IMR-90 (cell line): ENCODE measurements at regions not wholly inside any gene's neighbourhood (a gene's known extent, or its start where the extent isn't known, plus 50 kb on each side); places are given as distances from the start of the nearest gene placed in this dataset.

Experiments used
- ATAC-seq: fragments of 200-7000 bp; cut with Tn5 transposase; 2 replicates; pipeline ENCODE4 v1.9.1; 2020; ENCODE audit warnings: low read depth, mild to moderate bottlenecking, moderate library complexity
- BruUV-seq: library from RNA; stranded (reverse); fragments of 400-500 nt; replicated peaks from 2 replicates; lab custom pipeline; 2021; lab: Mats Ljungman, UMichigan
- CTCF ChIA-PET: fragments of 300-600 bp; formaldehyde crosslinking; extraction: SDS; loops from one replicate; lab custom pipeline; 2021; ENCODE audit warnings: antibody characterized with exemption; lab: Yijun Ruan, JAX
- POLR2A ChIA-PET: fragments of 300-600 bp; sonication (Branson Sonifier 250); formaldehyde crosslinking; loops from one replicate; lab custom pipeline; 2022; ENCODE audit warnings: antibody characterized with exemption; ENCODE audit not compliant: unreplicated experiment; lab: Charles Lee
- DNase-seq: peaks from one replicate; pipeline ENCODE4 v3.0.0; 2013
- H2AFZ ChIP-seq: replicated peaks from 2 replicates; pipeline ENCODE3; 2013; ENCODE audit warnings: low read length, mild to moderate bottlenecking; ENCODE audit not compliant: poor library complexity
- H2AK5ac ChIP-seq: 2 replicates; pipeline ENCODE4 v1.6.1; 2013; ENCODE audit warnings: low read depth, low read length, inconsistent platforms
- H2AK9ac ChIP-seq: replicated peaks from 2 replicates; pipeline ENCODE3; 2013; ENCODE audit warnings: mild to moderate bottlenecking, low read depth, low read length, moderate library complexity; ENCODE audit not compliant: poor library complexity
- H2BK120ac ChIP-seq: 2 replicates; pipeline ENCODE4 v1.6.1; 2013; ENCODE audit warnings: low read depth, low read length, inconsistent platforms
- H2BK15ac ChIP-seq: 3 replicates; pipeline ENCODE4 v1.6.1; 2013; ENCODE audit warnings: low read depth, low read length, inconsistent platforms
- H2BK20ac ChIP-seq: 2 replicates; pipeline ENCODE4 v1.6.1; 2013; ENCODE audit warnings: low read depth, mild to moderate bottlenecking, inconsistent platforms, low read length, moderate library complexity
- H2BK5ac ChIP-seq: 2 replicates; pipeline ENCODE4 v1.6.1; 2013; ENCODE audit warnings: mild to moderate bottlenecking, low read depth, low read length, inconsistent platforms; ENCODE audit not compliant: poor library complexity, severe bottlenecking
- H3K14ac ChIP-seq: replicated peaks from 2 replicates; pipeline ENCODE4 v1.6.1; 2013; ENCODE audit warnings: low read depth, low read length, inconsistent platforms
- H3K18ac ChIP-seq: 2 replicates; pipeline ENCODE4 v1.6.1; 2013; ENCODE audit warnings: low read depth, low read length, control low read depth
- H3K23ac ChIP-seq: 2 replicates; pipeline ENCODE4 v1.6.1; 2013; ENCODE audit warnings: low read depth, low read length, inconsistent platforms
- H3K27ac ChIP-seq: 2 replicates; pipeline ENCODE4 v1.5.1; 2013; ENCODE audit warnings: mild to moderate bottlenecking, control low read depth, low read length; ENCODE audit not compliant: insufficient read depth
- H3K27me3 ChIP-seq: 2 replicates; pipeline ENCODE4 v1.6.1; 2013; ENCODE audit warnings: low read length; ENCODE audit not compliant: control insufficient read depth, insufficient read depth
- H3K36me3 ChIP-seq: 2 replicates; pipeline ENCODE4 v1.6.1; 2013; ENCODE audit warnings: low read length, mixed read lengths; ENCODE audit not compliant: control insufficient read depth, insufficient read depth
- H3K4ac ChIP-seq: 2 replicates; pipeline ENCODE4 v1.6.1; 2013; ENCODE audit warnings: low read depth, low read length, inconsistent platforms
- H3K4me1 ChIP-seq: 2 replicates; pipeline ENCODE4 v1.6.1; 2013; ENCODE audit warnings: low read length, mixed read lengths; ENCODE audit not compliant: control insufficient read depth, insufficient read depth
- H3K4me2 ChIP-seq: 2 replicates; pipeline ENCODE4 v1.6.1; 2013; ENCODE audit warnings: low read depth, mild to moderate bottlenecking, control low read depth, low read length, moderate library complexity
- H3K4me3 ChIP-seq: 2 replicates; pipeline ENCODE4 v1.5.1; 2013; ENCODE audit warnings: low read depth, mild to moderate bottlenecking, control low read depth, low read length, moderate library complexity; ENCODE audit not compliant: insufficient read depth
- H3K56ac ChIP-seq: 2 replicates; pipeline ENCODE4 v1.6.1; 2013; ENCODE audit warnings: low read length, inconsistent platforms; ENCODE audit not compliant: insufficient read depth; ENCODE audit errors: extremely low read depth
- H3K79me1 ChIP-seq, 2 experiments: 2 replicates each; pipeline ENCODE4 v1.6.1; 2013; ENCODE audit warnings: low read length in 2 of 2, inconsistent platforms in 1 of 2, low read depth in 1 of 2
- H3K9ac ChIP-seq: 2 replicates; pipeline ENCODE4 v1.6.1; 2013; ENCODE audit warnings: low read depth, low read length, control low read depth
- H3K9me1 ChIP-seq: 2 replicates; pipeline ENCODE4 v1.6.1; 2013; ENCODE audit warnings: low read length, inconsistent platforms; ENCODE audit not compliant: insufficient read depth
- H3K9me3 ChIP-seq: 2 replicates; pipeline ENCODE4 v1.6.1; 2013; ENCODE audit warnings: low read length; ENCODE audit not compliant: control insufficient read depth, insufficient read depth
- H4K20me1 ChIP-seq: 2 replicates; pipeline ENCODE4 v1.6.1; 2013; ENCODE audit warnings: low read length, inconsistent platforms; ENCODE audit not compliant: insufficient read depth
- H4K5ac ChIP-seq: 2 replicates; pipeline ENCODE4 v1.6.1; 2013; ENCODE audit warnings: mild to moderate bottlenecking, low read depth, low read length, control low read depth
- H4K8ac ChIP-seq, 2 experiments: 2 replicates each; pipeline ENCODE4 v1.6.1; 2013; ENCODE audit warnings: low read depth in 2 of 2, low read length in 2 of 2, control low read depth in 1 of 2, inconsistent platforms in 1 of 2
- H4K91ac ChIP-seq: 2 replicates; pipeline ENCODE4 v1.6.1; 2013; ENCODE audit warnings: low read depth, low read length, inconsistent platforms; ENCODE audit not compliant: insufficient read depth
- BHLHE40 ChIP-seq: fragments of 150-350 bp; IDR thresholded peaks from 2 replicates; pipeline ENCODE4 v1.6.1; 2016; ENCODE audit warnings: mild to moderate bottlenecking, low read depth, low read length
- CEBPB ChIP-seq: IDR thresholded peaks from 2 replicates; pipeline ENCODE4 v1.6.1; 2012; ENCODE audit warnings: low read depth, low read length, improper control_type of control experiment
- CHD1 ChIP-seq: IDR thresholded peaks from 2 replicates; pipeline ENCODE4 v1.6.1; 2012; ENCODE audit warnings: low read depth, low read length, improper control_type of control experiment
- MAFK ChIP-seq: IDR thresholded peaks from 2 replicates; pipeline ENCODE4 v1.6.1; 2012; ENCODE audit warnings: low read depth, low read length, improper control_type of control experiment
- MAZ ChIP-seq: IDR thresholded peaks from 2 replicates; pipeline ENCODE4 v1.6.1; 2012; ENCODE audit warnings: low read depth, mild to moderate bottlenecking, low read length, improper control_type of control experiment, moderate library complexity, borderline replicate concordance
- MXI1 ChIP-seq: IDR thresholded peaks from 2 replicates; pipeline ENCODE4 v1.6.1; 2012; ENCODE audit warnings: low read depth, mild to moderate bottlenecking, low read length, moderate library complexity, borderline replicate concordance
- NFE2L2 ChIP-seq: fragments of 150-350 bp; IDR thresholded peaks from 2 replicates; pipeline ENCODE4 v1.6.1; 2016; ENCODE audit warnings: low read depth, mild to moderate bottlenecking, low read length
- POLR2A ChIP-seq: IDR thresholded peaks from 2 replicates; pipeline ENCODE4 v1.6.1; 2012; ENCODE audit warnings: mild to moderate bottlenecking, low read depth, low read length
- RAD21 ChIP-seq: IDR thresholded peaks from 2 replicates; pipeline ENCODE4 v1.6.1; 2012; ENCODE audit warnings: low read length, improper control_type of control experiment
- RCOR1 ChIP-seq: IDR thresholded peaks from 2 replicates; pipeline ENCODE4 v1.6.1; 2012; ENCODE audit warnings: mild to moderate bottlenecking, low read length, improper control_type of control experiment; ENCODE audit not compliant: insufficient replicate concordance
- RFX5 ChIP-seq: IDR thresholded peaks from 2 replicates; pipeline ENCODE4 v1.8.0; 2012; ENCODE audit warnings: low read depth, mild to moderate bottlenecking, low read length, moderate library complexity
- SMC3 ChIP-seq: fragments of 150-350 bp; IDR thresholded peaks from 2 replicates; pipeline ENCODE4 v1.6.1; 2016; ENCODE audit warnings: low read depth, mild to moderate bottlenecking, antibody characterized with exemption, low read length, moderate library complexity
- WGBS, 2 experiments: methylation state at CpG; one replicate each; pipeline versions ENCODE4 v1.1.5 to v1.1.7; 2013; ENCODE audit warnings: missing lambda C conversion rate in 2 of 2; ENCODE audit not compliant: insufficient read length in 1 of 2; ENCODE audit errors: extremely low coverage in 2 of 2; 5-methylcytosine and 5-hydroxymethylcytosine counted together
- dilution Hi-C: fragments of 300-500 bp; cut with HindIII; formaldehyde crosslinking; loops from one replicate; pipeline ENCODE4 v1.14.3; 2018; ENCODE audit warnings: low sequenced_read_pairs; ENCODE audit not compliant: unreplicated experiment
- in situ Hi-C: fragments of 300-500 bp; cut with MboI; formaldehyde crosslinking; loops from 3 replicates; pipeline ENCODE4 v1.14.3; 2019; ENCODE audit warnings: low sequenced_read_pairs, inconsistent platforms, mixed read lengths
- intact Hi-C: fragments of 100-400 bp; cut with micrococcal nuclease; formaldehyde crosslinking; loops from 2 replicates; pipeline ENCODE4 v1.10.0; 2022

- H2BK15ac ChIP-seq = no peak overlapping the region
- POLR2A ChIA-PET = no interaction called here
- no peak for ATAC-seq
- no peak overlapping the region for H2AFZ ChIP-seq
- DNase-seq = no peak
- H2BK5ac ChIP-seq = no peak overlapping the region
- no peak overlapping the region for H3K27ac ChIP-seq
- no peaks in the 10 kb centered on the region for H3K9me3 ChIP-seq
- H4K20me1 ChIP-seq = no peaks in the 10 kb centered on the region
- peaks cover 0 to 5% of the 10 kb centered on the region in 2 experiments; a peak in 1 of 4 replicates for H3K79me1 ChIP-seq
- H4K5ac ChIP-seq = no peak overlapping the region
- peaks cover 5% of the 10 kb centered on the region for H3K4me1 ChIP-seq
- no peak overlapping the region for H3K56ac ChIP-seq
- no peak overlapping the region for H3K9ac ChIP-seq
- no peak overlapping the region for H3K4ac ChIP-seq
- no peak overlapping the region for H3K23ac ChIP-seq
- H3K4me3 ChIP-seq = no peak overlapping the region
- H3K27me3 ChIP-seq = no peaks in the 10 kb centered on the region
- no peak overlapping the region for H3K14ac ChIP-seq
- dilution Hi-C loops (no loop called here), in situ Hi-C loops (no loop called here), intact Hi-C loops (no loop called here)
- H3K18ac ChIP-seq = no peak overlapping the region
- BruUV-seq = no TSS peak
- no peak overlapping the region for H2BK20ac ChIP-seq
- no peak overlapping the region for H4K8ac ChIP-seq
- no peak overlapping the region for H3K4me2 ChIP-seq
- peaks cover 2% of the 10 kb centered on the region; the same call in 1 of the 2 replicates for H3K9me1 ChIP-seq
- no peak overlapping the region for H2BK120ac ChIP-seq
- WGBS, 2 experiments = no CpG with 5 or more reads among the region's 3 CpGs
- no peak overlapping the region for H2AK5ac ChIP-seq
- no peak for TF ChIP-seq MAZ
- TF ChIP-seq BHLHE40 = no peak
- no peak for TF ChIP-seq RCOR1
- TF ChIP-seq MAFK = no peak
- TF ChIP-seq SMC3 = no peak
- TF ChIP-seq NFE2L2 = no peak
- TF ChIP-seq MXI1 = no peak
- no peak for TF ChIP-seq CEBPB
- no peak for TF ChIP-seq CHD1
- TF ChIP-seq RFX5 = no peak
- no peak for TF ChIP-seq RAD21
- TF ChIP-seq POLR2A = no peak
- CTCF ChIA-PET = no interaction called here
- no peak overlapping the region for H2AK9ac ChIP-seq
- no peak overlapping the region for H4K91ac ChIP-seq
- no peaks in the 10 kb centered on the region for H3K36me3 ChIP-seq
These were observed 78.7 kb downstream of the PRORP start for GRCh38 chr14:35201066-35201465.
